22Rv1 (cell line): ENCODE measurements at regions not wholly inside any gene's neighbourhood (a gene's known extent, or its start where the extent isn't known, plus 50 kb on each side); places are given as distances from the start of the nearest gene placed in this dataset.

Experiments
- ZFX ChIP-seq: fragments of 450-650 bp; IDR thresholded peaks from 2 replicates; pipeline ENCODE4 v1.6.1; 2017; ENCODE audit warnings: antibody characterized with exemption, borderline replicate concordance
- TF ChIP-seq, protein P1 (sequence below): fragments of 450-650 bp; IDR thresholded peaks from 2 replicates; pipeline ENCODE4 v1.5.1; 2017; ENCODE audit warnings: mild to moderate bottlenecking

DNA sequence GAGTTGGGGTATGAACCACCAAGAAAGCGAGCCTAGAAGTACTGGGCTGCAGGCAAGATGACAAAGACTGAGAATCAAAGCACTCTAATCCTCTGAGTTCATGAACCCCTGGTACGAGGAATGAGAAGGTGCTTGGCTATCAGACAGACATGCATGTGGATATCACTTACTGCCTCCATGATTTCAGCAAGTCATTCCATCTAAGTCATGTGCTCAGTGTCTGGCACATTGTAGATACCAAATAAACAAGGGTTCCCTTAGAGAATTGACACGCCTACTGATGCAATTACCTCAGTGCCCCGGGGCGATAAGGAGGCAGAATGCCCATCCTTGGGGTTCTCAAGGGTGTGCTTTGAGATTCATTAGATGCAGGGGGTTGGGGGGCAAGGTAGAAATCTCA is 125.6 kb upstream of the PKDCC start:
- TF ChIP-seq, protein P1, sequence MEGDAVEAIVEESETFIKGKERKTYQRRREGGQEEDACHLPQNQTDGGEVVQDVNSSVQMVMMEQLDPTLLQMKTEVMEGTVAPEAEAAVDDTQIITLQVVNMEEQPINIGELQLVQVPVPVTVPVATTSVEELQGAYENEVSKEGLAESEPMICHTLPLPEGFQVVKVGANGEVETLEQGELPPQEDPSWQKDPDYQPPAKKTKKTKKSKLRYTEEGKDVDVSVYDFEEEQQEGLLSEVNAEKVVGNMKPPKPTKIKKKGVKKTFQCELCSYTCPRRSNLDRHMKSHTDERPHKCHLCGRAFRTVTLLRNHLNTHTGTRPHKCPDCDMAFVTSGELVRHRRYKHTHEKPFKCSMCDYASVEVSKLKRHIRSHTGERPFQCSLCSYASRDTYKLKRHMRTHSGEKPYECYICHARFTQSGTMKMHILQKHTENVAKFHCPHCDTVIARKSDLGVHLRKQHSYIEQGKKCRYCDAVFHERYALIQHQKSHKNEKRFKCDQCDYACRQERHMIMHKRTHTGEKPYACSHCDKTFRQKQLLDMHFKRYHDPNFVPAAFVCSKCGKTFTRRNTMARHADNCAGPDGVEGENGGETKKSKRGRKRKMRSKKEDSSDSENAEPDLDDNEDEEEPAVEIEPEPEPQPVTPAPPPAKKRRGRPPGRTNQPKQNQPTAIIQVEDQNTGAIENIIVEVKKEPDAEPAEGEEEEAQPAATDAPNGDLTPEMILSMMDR, result no peak
- no peak for TF ChIP-seq ZFX
